HG03045 (cell line): ENCODE measurements at regions not wholly inside any gene's neighbourhood (a gene's known extent, or its start where the extent isn't known, plus 50 kb on each side); places are given as distances from the start of the nearest gene placed in this dataset.

Experiments used
- ATAC-seq: cut with Tn5 transposase; IDR thresholded peaks from one replicate; pipeline ENCODE4 v1.9.1; 2021; ENCODE audit warnings: mild to moderate bottlenecking, moderate library complexity; ENCODE audit not compliant: unreplicated experiment

DNA sequence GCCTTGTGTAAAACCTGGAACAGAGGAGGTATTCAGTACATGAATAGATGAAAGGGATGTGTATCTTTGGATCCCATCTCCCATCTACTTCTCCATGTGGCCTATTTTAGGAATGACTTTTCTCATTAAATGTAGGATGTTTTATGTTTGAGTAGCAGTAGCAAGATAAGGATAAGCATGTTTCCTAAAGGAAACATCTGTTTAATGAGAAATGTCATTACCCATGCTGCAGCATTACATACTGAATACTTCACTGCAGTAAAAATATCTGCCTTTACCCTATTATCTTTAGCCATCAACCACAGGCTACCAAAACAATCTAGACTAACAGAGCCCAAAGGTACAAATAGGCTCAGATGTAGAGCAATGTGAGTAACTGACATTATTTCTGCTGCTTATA, 419.2 kb upstream of the CYRIA start:
- no peak for ATAC-seq

DNA sequence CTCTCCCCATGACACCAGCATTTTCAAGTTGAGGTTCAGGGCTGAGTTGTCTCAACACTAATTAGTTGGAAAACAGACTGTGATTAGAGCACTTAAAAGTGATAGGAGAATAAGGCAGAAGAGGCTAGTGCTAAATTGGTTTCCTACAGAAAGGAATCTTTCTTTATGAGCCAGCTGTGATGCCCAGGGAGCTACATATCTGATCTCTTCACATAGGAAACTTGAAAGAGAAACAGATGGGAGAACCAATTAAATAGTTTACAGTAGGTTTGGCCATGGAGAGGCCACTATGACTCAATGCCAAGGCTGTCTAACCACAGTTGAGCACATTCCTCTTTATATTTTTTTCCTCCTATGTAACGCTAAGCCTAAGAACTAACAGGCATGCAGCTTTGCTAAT, 418.3 kb upstream of the CYRIA start:
- ATAC-seq: no peak

DNA sequence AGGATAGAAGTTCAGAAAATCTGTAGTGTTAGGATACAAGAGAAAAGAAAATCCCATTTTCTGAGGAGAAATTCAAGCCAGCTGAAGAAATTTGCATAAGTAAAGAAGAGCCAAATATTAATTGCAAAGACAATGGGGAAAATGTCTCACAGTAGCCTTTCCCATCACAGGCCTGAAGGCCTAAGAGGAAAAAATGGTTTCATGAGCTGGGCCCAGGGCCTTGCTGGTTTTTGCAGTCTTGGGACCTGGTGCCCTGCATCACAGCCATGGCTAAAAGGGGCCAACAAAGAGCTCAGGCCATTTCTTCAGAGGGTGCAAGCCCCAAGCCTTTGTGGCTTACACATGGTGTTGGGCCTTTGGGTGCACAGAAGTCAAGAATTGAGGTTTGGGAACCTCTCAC, 413.6 kb upstream of the CYRIA start:
- no peak for ATAC-seq

DNA sequence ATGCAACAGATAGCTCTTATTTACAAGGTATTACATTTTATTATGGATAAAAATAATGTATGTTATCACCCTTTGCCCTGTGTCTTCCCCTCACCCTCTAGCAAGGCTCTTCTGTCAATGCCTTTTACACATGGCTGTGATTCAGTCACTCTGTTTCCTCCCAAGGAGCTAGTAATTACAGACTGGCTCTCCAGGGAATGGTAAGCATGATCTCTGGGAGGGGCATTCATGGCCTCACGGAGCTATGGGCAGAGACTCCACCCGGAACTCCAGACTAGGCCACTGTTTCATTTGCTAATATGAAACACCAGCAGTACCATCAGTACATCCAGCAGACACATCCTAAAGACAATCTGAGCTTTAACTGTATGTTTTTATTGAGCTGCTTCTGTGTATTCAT, 410.9 kb upstream of the CYRIA start:
- no peak for ATAC-seq

DNA sequence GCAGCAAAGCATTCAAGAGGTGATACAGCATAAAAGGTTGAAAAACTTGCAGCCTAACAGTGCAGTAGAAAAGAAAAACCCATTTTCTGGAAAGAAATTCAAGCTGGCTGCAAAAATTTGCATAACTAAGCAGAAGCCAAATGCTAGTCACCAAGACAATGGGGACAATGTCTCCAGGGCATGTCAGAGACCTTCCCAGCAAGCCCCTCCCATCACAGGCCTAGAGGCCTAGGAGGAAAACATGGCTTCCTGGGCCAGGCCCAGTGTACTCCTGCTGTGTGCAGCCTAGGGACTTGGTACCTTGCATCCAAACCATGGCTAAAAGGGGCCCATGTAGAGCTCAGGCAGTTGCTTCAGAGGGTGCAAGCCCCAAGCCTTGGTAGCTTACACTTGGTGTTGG, 405.1 kb upstream of the CYRIA start:
- no peak for ATAC-seq

DNA sequence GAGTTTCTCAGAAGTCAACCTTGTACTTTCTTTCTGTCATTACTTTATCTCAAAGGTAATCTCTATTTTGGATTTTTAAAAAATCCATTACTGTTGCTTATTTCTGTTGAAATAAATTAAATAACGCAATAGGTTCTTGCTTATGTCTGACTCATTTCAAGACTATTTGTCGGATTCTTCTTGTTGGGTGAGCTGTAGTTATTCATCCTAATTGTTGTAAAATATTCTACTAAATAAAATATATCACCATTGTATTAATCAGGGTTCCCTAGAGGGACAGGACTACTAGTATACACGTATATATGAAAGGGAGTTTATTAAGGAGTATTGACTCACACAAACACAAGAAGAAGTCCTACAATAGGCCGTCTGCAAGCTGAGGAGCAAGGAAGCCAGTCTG, 403.9 kb upstream of the CYRIA start:
- no peak for ATAC-seq

DNA sequence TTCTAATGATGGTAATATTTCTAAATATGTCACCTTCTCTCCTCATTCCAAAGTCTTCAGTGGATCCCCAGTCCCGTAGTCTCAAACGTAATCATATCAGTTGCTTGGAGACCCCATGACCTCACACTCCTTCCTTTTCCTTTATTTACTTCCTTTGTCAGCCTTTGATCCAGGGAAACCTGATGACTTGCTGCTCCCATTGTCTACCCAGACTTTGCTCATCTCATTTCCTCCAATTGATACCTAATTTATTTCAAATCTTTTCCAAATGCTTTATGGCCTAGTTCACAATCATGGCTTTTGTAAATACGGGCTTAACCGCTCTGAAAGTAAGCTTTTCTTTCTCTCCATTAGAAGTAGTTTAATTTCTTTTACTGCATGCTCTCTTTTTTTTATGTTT, 402.4 kb upstream of the CYRIA start:
- ATAC-seq: no peak

DNA sequence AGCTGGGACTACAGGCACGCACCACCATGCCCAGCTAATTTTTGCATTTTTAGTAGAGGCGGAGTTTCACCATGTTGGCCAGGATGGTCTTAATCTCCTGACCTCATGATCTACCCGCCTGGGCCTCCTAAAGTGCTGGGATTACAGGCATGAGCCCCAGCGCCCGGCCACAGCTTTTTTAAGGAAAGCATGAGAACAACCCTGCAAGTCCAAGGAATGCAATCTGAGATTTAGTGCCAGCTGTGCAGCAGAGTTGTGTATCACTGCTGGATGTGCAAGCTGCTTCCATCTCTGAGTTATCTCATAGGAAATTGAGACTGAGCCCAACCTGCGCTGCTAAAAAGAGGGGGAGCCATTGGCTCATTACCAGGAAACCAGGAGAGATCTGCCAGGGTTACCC, 399.9 kb upstream of the CYRIA start:
- no peak for ATAC-seq

DNA sequence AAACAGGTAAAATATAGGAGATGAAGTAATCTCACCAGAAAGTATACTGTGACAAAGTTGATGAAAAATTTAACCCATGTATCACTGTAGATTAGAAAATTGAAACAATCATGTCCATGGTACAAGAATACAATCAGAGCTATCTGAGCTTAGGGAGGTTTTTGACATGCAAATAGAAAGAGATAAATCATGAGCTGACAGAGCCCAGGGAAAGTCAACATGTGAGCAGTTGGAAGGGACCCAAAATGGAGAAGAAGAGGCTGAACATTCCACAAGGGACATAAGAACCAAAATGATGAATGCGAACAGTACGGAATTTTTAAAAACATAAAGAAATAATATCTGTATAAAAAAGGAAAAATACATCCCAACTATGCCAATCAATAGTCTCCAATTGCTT, 395.4 kb upstream of the CYRIA start:
- ATAC-seq: no peak

DNA sequence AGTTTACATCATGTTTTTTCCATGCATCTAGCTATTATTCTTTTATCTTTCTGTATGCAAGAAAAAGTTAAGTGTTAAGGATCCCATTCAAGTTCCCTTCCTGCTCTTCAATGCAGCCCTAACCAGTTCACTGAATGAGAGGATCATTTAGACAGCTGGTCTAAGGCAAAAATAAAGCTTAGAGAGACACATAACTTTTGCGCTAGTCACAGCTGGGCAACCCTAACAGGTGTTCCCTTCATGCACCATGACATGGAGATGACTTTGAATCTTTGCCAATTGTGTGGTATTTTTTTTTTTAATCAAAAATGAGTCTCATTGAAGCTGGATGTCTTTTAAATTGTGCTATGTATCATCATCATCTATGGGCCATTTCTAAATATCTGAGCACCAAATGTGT, 393.8 kb upstream of the CYRIA start:
- ATAC-seq: no peak

DNA sequence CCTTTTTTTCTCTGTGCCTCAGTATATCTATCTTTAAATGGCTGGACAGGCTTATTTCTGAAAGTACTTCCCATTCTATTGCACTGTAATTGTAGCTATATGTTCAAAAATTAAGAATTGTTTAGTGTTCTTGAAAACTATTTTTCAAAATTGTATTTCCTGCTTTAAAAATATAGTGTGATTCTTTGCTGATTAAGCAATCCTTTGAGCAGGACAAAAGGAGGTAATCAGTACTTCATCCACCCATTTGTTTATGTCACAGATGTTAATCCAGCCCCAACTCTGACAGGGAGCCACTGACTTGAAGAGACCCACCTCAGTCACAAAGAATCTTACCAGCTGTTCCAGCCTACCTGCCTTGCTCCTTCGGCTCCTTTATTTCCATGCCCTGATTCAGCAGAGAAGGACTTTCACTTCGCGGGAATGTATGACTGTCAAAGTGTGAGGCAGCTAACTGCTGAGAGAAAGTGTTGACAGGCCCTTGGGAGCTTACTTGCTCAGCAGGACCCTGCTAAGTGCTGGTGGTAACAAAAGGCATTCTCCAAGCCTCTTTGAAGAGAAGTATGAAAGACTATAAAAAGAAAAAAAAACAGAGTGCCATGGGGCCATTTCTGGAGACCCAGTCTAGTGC, 393.3 kb upstream of the CYRIA start:
- ATAC-seq: no peak

DNA sequence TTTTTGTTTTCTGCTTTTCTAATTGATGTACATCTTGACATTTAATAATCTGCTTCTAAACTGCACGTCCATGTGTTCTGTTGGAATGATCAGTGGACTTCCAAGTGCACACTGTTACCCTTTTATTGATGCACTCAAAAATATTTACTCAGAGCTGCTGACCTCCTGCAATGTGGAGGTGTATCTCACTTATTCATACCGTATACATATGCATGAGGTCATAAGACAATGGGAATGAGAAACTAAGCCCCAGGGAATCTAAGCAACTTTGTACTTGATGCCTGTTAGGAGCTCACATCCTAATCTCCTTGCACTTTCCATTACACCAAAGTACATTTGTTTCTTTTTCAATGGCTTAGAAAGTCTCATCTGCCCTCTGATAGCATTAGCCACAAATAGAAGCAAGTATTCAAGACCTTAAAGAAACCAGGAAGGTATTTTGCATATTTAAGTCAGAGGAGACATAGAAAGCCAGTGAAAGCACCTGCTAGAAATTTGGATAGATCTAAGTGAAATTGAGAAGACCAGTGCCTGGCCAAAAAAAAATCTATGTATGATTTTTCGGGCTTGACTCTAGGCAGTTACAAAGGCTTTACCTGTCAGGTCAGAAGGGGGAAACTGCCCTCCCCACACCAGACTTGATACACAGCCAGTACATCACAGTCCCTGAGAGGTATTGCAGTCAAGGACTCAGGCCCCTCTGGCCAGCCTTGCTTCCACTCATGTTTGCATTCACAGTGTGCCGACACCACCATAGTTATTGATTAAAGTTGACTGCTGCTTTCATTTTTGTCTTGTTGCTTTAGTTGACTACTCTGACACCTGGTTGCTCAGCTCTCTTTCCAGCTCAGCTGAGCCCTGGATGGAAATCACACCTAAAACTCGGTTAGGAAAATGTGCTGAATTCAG, 391.7 kb upstream of the CYRIA start:
- ATAC-seq: no peak

DNA sequence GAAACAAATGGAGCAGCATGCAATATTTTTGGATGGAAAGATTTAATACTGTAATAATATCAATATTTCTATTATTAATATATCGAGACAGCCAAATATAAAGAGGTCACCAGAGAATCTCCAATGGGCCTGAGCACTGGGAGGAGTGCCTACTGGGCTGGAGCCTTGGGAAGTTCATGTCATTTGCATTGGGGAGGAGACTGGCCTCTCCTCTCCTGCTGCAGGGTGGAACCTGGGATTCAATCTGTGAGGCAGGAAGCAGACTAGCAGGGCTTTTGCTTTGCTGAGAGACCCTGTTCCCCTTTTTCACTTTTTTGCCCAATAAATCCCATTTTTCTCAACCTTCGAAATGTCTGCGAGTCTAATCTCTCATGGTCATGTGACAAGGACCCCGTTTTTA, 390.6 kb upstream of the CYRIA start:
- ATAC-seq: no peak

DNA sequence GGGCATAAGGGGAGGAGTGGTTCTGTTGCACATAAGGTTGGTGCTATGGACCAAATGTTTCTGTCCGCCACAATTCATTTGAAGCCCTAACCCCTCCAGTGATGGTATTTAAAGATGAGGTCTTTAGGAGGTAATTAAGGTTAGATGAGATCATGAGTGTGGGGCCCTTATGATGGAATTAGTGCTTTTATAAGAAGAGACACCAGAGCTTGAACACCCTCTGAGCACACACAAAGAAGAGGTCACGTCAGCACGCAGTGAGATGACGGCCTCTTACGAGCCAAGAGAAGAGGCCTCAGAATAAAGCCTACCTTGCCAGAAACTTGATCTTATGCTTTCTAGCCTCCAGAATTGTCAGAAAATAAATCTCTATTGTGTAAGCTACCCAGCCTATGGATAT, 386.4 kb upstream of the CYRIA start:
- ATAC-seq: no peak

DNA sequence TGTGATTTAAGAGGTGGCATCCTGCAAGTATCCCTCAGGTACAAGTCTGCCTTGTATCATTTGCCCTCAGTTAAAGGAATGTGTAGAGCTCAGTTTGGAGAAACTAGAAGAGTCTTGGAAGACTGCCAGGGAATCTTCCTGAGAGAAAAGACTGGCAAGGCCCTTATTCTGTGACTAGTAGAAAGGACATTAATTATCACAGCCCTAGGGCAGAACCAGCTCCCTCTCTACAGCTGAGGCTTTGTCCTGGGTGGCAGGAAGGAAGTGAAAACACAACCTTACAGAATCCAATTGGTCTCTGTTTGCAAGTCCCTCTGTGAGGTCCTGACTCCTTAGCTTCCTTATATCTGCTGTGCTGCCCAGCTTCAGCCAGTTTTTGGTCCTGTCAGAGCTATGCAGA, 385.9 kb upstream of the CYRIA start:
- no peak for ATAC-seq

DNA sequence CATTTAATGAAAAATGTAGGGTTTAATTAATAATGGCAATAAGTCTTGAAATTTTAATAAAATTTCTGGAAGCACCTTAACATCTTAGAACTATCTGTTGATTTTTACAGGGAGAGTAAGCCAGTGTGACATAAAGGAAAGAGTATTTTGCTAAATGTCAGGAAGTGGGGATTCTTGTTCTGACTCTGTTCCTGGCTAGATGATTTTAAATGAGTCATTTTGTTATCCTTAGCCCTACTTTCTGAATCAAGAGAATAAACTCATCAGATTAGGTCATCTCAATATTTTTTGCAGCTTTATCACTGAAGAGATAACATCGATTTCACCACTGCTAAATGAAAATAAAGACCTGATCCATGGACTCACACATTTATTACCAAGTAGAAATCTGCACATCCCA, 377.5 kb upstream of the CYRIA start:
- no peak for ATAC-seq

DNA sequence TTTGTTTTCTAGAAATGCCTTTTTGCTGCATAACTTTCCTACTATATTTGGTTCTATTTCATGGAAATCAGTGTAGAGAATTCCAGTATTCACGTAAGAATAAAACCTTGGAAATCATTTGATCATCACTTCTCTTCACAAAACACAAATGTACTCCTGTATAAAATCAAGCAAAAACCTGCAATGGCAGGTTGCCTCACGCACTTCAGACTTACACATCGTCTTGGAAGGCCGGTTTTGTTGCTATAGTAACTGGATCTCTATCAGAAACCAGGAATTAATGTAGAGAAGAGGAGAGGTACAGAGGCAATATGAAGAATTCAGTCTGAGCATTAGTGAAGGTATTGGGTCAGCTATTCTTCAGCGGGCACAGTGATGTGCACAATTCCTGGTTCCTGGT, 370.7 kb upstream of the CYRIA start:
- ATAC-seq: no peak

DNA sequence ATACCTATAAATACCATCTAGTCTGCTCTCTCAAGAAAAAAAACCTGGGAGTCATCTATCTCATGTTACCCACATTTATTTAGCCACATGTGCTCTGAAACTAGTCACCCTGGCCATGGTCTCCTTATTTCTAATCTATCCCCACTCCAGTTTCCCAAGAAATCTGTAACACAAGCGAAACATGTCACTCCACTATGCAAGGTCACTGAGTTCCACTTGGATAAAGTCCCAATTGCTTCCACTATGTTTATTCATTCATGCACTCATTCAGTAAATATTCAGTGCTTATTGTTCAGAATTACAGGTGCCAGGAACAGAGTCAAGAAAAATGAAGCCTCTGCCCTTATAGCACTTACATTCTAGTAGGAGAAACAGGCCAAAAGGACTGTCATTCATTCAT, 369.4 kb upstream of the CYRIA start:
- no peak for ATAC-seq

DNA sequence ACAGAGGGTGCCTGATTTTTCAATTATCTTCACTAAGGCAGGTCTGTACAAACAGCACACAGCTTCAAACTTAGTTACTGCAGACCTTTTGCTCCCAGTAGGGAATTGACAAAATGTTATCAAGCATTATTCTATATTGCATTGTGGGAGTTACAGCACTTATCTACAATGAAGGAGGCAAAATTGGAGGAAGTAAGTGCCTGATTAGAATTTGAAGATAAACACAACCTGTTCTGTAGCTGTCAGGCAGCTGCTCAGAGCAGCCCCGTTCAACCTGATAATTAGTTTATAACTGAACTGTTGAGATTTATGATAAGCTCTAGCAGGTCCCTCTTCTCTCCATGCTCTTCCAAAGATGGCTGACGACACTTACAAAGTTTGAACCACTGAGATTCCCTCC, 364.4 kb upstream of the CYRIA start:
- ATAC-seq: no peak

DNA sequence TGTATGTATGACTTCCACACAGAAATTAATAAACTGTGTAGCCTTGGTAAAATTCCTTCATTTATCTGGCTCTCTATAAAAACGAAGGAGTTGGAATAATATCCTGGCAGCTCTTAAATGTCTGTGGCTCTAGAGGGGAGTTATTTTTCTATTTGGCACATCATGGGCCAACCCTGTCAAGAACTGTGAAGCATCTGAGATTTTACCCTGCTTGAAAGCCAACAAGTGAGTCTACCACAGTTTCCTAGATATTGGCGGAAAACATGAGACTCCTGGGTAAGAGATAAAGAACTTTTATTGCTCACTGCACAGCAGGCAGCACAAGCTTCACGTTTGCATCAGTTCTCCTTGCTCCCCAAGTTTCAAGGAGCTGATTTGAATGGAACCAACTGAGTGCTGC, 346.7 kb upstream of the CYRIA start:
- no peak for ATAC-seq

DNA sequence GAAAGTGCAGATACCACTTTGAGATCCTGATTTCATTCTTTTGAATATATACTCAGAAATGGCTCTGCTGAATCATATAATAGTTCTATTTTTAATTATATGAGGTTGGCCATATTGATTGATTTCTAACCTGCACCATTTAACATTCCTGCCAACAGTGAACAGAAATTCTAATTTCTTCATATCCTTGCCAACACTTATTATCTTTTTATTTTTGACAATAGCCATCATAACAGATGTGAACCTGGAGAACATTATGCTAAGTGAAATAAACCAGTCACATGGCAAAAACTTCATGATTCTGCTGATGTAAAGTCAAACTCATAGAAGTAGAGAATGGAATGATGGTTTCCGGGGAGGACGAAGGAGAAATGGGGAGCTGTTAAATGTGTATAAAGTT, 344.5 kb upstream of the CYRIA start:
- no peak for ATAC-seq

DNA sequence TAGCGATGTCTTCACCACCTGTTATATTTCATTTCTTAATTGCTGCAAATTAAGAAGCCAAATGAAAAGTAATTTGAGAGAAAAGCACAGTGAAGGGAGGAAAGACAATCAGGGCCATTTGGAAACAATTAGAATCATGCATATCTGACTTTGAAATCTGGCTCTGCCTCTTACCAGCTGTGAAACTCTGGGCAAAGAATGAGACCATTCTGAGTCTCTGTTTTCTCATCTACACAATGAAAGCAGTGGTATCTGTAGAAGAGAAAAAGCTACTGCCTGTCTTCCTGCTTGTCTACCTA, 334.5 kb upstream of the CYRIA start:
- no peak for ATAC-seq
